Osteoblast (primary cell): ENCODE measurements at regions not wholly inside any gene's neighbourhood (a gene's known extent, or its start where the extent isn't known, plus 50 kb on each side); places are given as distances from the start of the nearest gene placed in this dataset.

ENCODE experiments used
- DNase-seq: peaks from one replicate; pipeline ENCODE4 v3.0.0; 2011; ENCODE audit warnings: low spot score, mixed read lengths; ENCODE audit not compliant: insufficient read length; ENCODE audit errors: missing footprints
- H2AFZ ChIP-seq: 2 replicates; pipeline ENCODE4 v1.6.0; 2011; ENCODE audit warnings: mild to moderate bottlenecking, low read length
- H3K27ac ChIP-seq: 2 replicates; pipeline ENCODE4 v1.5.1; 2011; ENCODE audit warnings: mild to moderate bottlenecking, low read depth, low read length, moderate library complexity
- H3K27me3 ChIP-seq: 2 replicates; pipeline ENCODE4 v1.6.0; 2012; ENCODE audit warnings: mild to moderate bottlenecking, control low read depth, inconsistent platforms, low read length, moderate library complexity; ENCODE audit not compliant: insufficient read depth
- H3K36me3 ChIP-seq: 2 replicates; pipeline ENCODE4 v1.5.1; 2011; ENCODE audit warnings: mild to moderate bottlenecking, low read length, control low read depth, moderate library complexity; ENCODE audit not compliant: insufficient read depth
- H3K4me1 ChIP-seq: 2 replicates; pipeline ENCODE4 v1.5.1; 2011; ENCODE audit warnings: mild to moderate bottlenecking, low read length, control low read depth, moderate library complexity; ENCODE audit not compliant: insufficient read depth
- H3K4me2 ChIP-seq: 2 replicates; pipeline ENCODE4 v1.6.0; 2011; ENCODE audit warnings: mild to moderate bottlenecking, low read length; ENCODE audit not compliant: insufficient read depth
- H3K4me3 ChIP-seq: fragments of 200-600 bp; sonication (generic); 3 replicates; pipeline ENCODE4 v1.5.1; 2012; ENCODE audit warnings: mild to moderate bottlenecking, low read length, inconsistent platforms; ENCODE audit not compliant: insufficient read depth
- H3K79me2 ChIP-seq: 2 replicates; pipeline ENCODE4 v1.6.0; 2012; ENCODE audit warnings: mild to moderate bottlenecking, low read length, control low read depth, inconsistent platforms; ENCODE audit not compliant: insufficient read depth
- H3K9me3 ChIP-seq: 2 replicates; pipeline ENCODE4 v1.5.1; 2011; ENCODE audit warnings: low read depth, low read length, control low read depth
- H4K20me1 ChIP-seq: 2 replicates; pipeline ENCODE4 v1.6.0; 2012; ENCODE audit warnings: mild to moderate bottlenecking, low read length, control low read depth; ENCODE audit not compliant: insufficient read depth
- TF ChIP-seq, protein P1 (sequence below): IDR thresholded peaks from 2 replicates; pipeline ENCODE4 v1.5.1; 2011; ENCODE audit warnings: mild to moderate bottlenecking, low read depth, low read length, moderate library complexity; ENCODE audit errors: extremely low read depth

DNA sequence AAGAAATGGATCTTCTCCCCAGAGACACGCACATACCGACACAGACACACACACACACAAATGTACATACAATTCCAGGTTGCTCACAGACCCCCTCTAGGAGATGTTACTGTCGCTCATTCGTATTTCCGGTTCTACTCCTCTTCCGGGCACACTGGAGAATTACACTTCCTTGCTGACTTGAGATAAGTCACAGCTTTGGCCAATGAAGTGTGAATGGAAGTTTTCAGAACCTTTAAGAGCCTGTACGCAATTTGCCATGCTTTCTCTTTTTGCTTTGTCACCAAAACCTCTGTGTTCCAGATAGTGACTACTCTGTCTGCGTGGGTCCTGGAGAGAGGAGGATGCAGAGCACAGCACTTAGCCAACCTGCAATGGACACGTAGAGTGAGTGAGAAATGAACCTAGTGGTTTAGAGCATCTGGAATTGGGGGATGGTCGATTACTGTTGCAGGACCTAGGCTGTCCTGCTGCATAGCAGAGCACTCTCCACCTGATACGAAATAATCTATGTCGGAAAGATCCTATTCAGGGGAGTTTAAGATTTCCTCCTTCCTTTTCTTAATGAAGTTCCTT, 239.5 kb upstream of the TET2 start:
- Histone ChIP-seq H3K4me1 (no peaks in the 10 kb centered on the region), H3K9me3 (no peaks in the 10 kb centered on the region), H3K79me2 (no peaks in the 10 kb centered on the region), H3K27me3 (no peaks in the 10 kb centered on the region), H3K27ac (no peak overlapping the region), H3K36me3 (no peaks in the 10 kb centered on the region), H4K20me1 (no peaks in the 10 kb centered on the region), H3K4me2 (no peak overlapping the region), H2AFZ (no peak overlapping the region), H3K4me3 (no peak overlapping the region)
- no peak for DNase-seq
- TF ChIP-seq, protein P1, sequence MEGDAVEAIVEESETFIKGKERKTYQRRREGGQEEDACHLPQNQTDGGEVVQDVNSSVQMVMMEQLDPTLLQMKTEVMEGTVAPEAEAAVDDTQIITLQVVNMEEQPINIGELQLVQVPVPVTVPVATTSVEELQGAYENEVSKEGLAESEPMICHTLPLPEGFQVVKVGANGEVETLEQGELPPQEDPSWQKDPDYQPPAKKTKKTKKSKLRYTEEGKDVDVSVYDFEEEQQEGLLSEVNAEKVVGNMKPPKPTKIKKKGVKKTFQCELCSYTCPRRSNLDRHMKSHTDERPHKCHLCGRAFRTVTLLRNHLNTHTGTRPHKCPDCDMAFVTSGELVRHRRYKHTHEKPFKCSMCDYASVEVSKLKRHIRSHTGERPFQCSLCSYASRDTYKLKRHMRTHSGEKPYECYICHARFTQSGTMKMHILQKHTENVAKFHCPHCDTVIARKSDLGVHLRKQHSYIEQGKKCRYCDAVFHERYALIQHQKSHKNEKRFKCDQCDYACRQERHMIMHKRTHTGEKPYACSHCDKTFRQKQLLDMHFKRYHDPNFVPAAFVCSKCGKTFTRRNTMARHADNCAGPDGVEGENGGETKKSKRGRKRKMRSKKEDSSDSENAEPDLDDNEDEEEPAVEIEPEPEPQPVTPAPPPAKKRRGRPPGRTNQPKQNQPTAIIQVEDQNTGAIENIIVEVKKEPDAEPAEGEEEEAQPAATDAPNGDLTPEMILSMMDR: no peak

DNA sequence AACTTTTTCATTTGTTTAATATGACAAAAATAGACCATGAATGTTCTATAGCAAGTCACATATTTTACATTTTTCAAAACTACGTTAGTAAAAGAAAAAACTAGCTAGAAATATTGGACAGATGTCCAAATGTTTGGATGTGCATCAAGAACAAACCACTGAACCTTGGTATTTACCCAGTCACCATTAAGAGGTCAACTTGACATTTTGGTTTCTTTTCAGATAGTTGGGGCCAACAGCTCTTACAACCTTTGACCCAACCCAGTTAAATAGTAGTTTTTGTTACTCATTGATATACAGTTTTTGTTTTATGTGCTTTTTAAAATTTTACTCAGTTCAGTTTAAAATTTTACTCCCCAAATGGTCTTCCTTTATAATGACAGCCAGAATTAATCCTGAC, 238.7 kb upstream of the TET2 start:
- Histone ChIP-seq H3K4me1 (no peaks in the 10 kb centered on the region), H3K4me2 (no peak overlapping the region), H3K36me3 (no peaks in the 10 kb centered on the region), H3K27ac (no peak overlapping the region), H3K27me3 (no peaks in the 10 kb centered on the region), H3K79me2 (no peaks in the 10 kb centered on the region), H4K20me1 (no peaks in the 10 kb centered on the region), H3K9me3 (no peaks in the 10 kb centered on the region), H3K4me3 (no peak overlapping the region), H2AFZ (no peak overlapping the region)
- TF ChIP-seq, protein P1: no peak
- no peak for DNase-seq

DNA sequence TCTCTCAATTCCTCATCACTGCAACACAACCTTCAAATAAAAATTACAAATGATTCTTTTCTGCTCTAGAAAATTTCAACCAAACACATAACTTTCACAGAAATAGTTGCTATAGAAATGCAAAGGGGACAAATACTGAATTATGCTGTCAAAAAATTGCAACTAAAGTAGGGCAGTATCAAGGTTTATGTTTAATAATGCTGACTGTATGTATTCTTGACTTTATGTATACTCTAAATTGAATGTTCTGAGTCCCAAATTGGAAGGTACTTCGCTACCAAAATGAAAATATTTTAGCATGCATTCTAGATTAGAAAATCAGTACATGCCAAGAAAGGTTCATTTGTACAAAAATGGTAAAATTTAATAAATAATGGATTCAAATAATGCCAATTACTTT, 237.3 kb upstream of the TET2 start:
- no peak for DNase-seq
- TF ChIP-seq, protein P1: no peak
- Histone ChIP-seq H2AFZ (no peak overlapping the region), H3K9me3 (no peaks in the 10 kb centered on the region), H3K79me2 (no peaks in the 10 kb centered on the region), H3K4me3 (no peak overlapping the region), H3K27me3 (no peaks in the 10 kb centered on the region), H3K4me2 (no peak overlapping the region), H3K36me3 (no peaks in the 10 kb centered on the region), H4K20me1 (no peaks in the 10 kb centered on the region), H3K4me1 (no peaks in the 10 kb centered on the region), H3K27ac (no peak overlapping the region)

DNA sequence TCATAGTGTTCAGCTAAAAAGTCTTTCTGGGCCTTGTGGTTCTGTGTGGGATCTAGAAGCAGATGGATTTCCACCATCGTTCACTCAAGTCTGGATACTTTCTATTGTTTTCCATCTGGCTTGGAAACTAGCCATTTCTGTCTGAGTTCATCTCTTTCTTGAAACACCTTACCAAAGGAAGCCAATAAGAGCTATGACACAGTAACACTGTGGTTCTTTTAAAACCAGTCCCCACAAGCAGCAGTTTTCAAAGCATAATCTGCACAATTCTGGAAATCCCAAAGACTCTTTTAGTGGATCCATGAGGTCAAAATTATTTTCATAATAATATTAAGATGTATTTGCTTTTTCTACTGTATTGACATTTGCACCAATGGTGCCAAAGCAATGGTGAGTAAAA, 234.2 kb upstream of the TET2 start:
- Histone ChIP-seq H3K36me3 (no peaks in the 10 kb centered on the region), H4K20me1 (no peaks in the 10 kb centered on the region), H3K27me3 (no peaks in the 10 kb centered on the region), H2AFZ (no peak overlapping the region), H3K79me2 (no peaks in the 10 kb centered on the region), H3K4me2 (no peak overlapping the region), H3K27ac (no peak overlapping the region), H3K9me3 (no peaks in the 10 kb centered on the region), H3K4me3 (no peak overlapping the region), H3K4me1 (no peaks in the 10 kb centered on the region)
- no peak for DNase-seq
- TF ChIP-seq, protein P1: no peak
